GM12873 (cell line): ENCODE measurements at regions not wholly inside any gene's neighbourhood (a gene's known extent, or its start where the extent isn't known, plus 50 kb on each side); places are given as distances from the start of the nearest gene placed in this dataset.

Experiments used
- CTCF ChIP-seq: IDR thresholded peaks from 2 replicates; pipeline ENCODE4 v1.5.1; 2012; ENCODE audit warnings: low read depth, mild to moderate bottlenecking, moderate library complexity, low read length, control low read depth; ENCODE audit not compliant: insufficient read depth; ENCODE audit errors: missing control alignments

DNA sequence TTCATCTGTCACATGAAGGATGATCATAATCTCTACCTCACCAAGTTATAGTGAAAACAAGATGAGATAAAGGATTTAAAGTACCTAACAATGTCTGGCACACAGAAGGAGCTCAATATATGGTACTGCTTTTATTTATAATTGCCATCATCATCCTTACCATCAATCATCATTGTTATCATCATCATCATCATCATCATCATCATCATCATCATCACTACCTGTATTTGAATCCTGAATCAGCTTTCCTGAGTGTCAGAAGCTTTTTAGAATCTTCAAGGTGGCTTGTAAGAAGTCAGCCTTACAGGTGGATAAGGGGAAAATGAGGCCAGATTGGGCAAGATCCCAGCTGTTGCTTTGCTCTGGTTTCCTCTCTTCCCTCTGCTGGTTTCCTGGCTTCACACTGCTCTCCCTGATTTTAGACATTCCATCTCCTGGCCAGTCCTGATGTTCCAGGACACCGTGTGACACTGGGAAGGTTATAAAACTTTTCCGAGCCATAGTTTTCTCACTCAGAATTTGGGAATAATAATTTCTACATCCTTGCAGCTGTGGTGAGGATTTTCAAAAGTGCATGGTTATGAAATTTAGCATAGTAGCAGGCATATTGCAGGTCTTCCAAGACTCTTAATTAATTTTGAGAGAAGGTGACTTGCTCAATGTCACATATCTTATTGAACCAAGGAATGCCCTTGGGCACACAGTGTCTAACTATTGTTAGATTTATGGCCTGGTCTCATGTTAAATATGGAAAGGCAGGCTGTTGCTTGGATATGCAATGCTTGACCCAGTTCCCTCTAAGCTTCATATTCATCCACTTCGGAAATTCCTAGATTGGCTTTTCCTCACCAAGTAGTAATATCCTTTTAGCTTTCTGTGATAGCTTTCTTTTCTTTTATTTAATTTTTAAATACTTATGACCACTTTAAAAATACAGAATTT is 160.7 kb downstream of the TMEM38B start:
- no peak for TF ChIP-seq CTCF

GRCh38 chr9:105855987-105856386 is 161.6 kb downstream of the TMEM38B start:
- no peak for TF ChIP-seq CTCF

GRCh38 chr9:105858006-105858690 is 163.8 kb downstream of the TMEM38B start:
- no peak for TF ChIP-seq CTCF

GRCh38 chr9:105858877-105859276 is 164.5 kb downstream of the TMEM38B start:
- no peak for TF ChIP-seq CTCF

DNA sequence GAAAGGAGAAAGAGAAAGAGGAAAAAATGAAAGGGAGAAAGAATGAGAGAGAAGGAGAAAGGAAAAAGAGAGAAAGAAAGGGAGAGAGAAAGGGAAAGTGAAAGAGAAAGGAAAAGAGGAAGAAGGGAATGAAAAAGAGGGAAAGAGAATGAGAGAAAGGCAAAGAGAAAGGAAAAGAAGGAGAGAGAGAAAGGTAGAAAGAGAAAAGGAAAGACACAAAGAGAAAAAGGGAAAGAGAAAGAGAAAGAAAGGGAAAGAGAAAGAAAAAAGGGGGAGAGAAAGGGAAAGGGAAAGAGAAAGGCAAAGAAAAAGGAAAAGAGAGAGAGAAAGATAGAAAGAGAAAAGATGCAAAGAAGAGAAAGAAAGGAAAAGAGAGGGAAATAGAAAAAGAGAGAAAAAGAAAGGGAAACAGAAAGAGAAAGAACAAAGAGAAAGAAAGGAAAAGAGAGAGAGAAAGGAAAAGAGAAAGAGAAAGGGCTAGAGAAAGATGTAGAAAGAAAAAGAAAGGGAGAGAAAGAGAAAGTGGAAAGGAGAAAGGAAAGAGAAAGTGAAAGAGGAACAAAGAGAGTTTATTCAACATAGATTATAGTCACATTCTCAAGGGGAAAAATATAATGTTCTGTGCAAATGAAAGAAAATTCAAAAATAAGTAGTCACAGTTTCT is 165.2 kb downstream of the TMEM38B start:
- no peak for TF ChIP-seq CTCF

- TF ChIP-seq CTCF = no peak
These were observed 166.2 kb downstream of the TMEM38B start for GRCh38 chr9:105860516-105860915.

GRCh38 chr9:105861972-105862371 is 167.6 kb downstream of the TMEM38B start:
- no peak for TF ChIP-seq CTCF
